ENCODE measurements at regions not wholly inside any gene's neighbourhood (a gene's known extent, or its start where the extent isn't known, plus 50 kb on each side); places are given as distances from the start of the nearest gene placed in this dataset.

- no peak for TF ChIP-seq CTCF (IDR thresholded peaks at IDR 0.05)
- no peak for TF ChIP-seq USF2 (CRISPR knock-in tag; IDR thresholded peaks at IDR 0.05)
- TF ChIP-seq ESRRA (CRISPR knock-in tag; IDR thresholded peaks at IDR 0.05; ENCODE audit: borderline replicate concordance): no peak
- no peak for TF ChIP-seq GABPB1 (CRISPR knock-in tag; IDR thresholded peaks at IDR 0.05)
- no peak for TF ChIP-seq NR3C1 (CRISPR knock-in tag; conservative IDR thresholded peaks at IDR 0.05; ENCODE audit: low read depth)
- TF ChIP-seq TCF7 (CRISPR knock-in tag; IDR thresholded peaks at IDR 0.05; ENCODE audit: low read depth): no peak
- TF ChIP-seq HMGA2 (CRISPR knock-in tag; IDR thresholded peaks at IDR 0.05): no peak
- TF ChIP-seq MYBL2 (CRISPR knock-in tag; IDR thresholded peaks at IDR 0.05): no peak
Observed at GRCh38 chr5:107803728-107804127, 133.0 kb upstream of the EFNA5 start.

Measured in WTC11 (cell line).